ENCODE measurements at regions not wholly inside any gene's neighbourhood (a gene's known extent, or its start where the extent isn't known, plus 50 kb on each side); places are given as distances from the start of the nearest gene placed in this dataset.

GRCh38 chr9:109830545-109830944, 50.5 kb downstream of the PALM2AKAP2 start:
- no peak for DNase-seq

GRCh38 chr9:109831998-109832658, 52.1 kb downstream of the PALM2AKAP2 start:
- no peak for DNase-seq

- no peak for DNase-seq
Measured at GRCh38 chr9:109834855-109835254, 54.9 kb downstream of the PALM2AKAP2 start.

GRCh38 chr9:109843641-109844040, 63.6 kb downstream of the PALM2AKAP2 start:
- DNase-seq = peak; percentile 20

- DNase-seq = no peak
Measured at GRCh38 chr9:109845226-109845625, 65.2 kb downstream of the PALM2AKAP2 start.

GRCh38 chr9:109846776-109847175, 66.8 kb downstream of the PALM2AKAP2 start:
- DNase-seq = peak; percentile 84

- DNase-seq = peak; percentile 53
Measured at GRCh38 chr9:109852556-109852955, 72.6 kb downstream of the PALM2AKAP2 start.

- no peak for DNase-seq
Measured at GRCh38 chr9:109855540-109855939, 75.5 kb downstream of the PALM2AKAP2 start.

GRCh38 chr9:109856785-109857184, 76.8 kb downstream of the PALM2AKAP2 start:
- peak; percentile 28 for DNase-seq

GRCh38 chr9:109857336-109857735, 77.3 kb downstream of the PALM2AKAP2 start:
- DNase-seq = peak; percentile 51

GRCh38 chr9:109859447-109859846, 79.4 kb downstream of the PALM2AKAP2 start:
- DNase-seq = no peak

- no peak for DNase-seq
Measured at GRCh38 chr9:109860521-109860920, 80.5 kb downstream of the PALM2AKAP2 start.

- peak; percentile 93 for DNase-seq
Measured at GRCh38 chr9:109861499-109861898, 81.5 kb downstream of the PALM2AKAP2 start.

GRCh38 chr9:109861918-109862317, 81.9 kb downstream of the PALM2AKAP2 start:
- DNase-seq = no peak

GRCh38 chr9:109862452-109862851, 82.5 kb downstream of the PALM2AKAP2 start:
- peak; percentile 9 for DNase-seq

- no peak for DNase-seq
Measured at GRCh38 chr9:109863961-109864360, 84.0 kb downstream of the PALM2AKAP2 start.

GRCh38 chr9:109865521-109865920, 85.5 kb downstream of the PALM2AKAP2 start:
- no peak for DNase-seq

GRCh38 chr9:109868207-109868606, 88.2 kb downstream of the PALM2AKAP2 start:
- DNase-seq = peak; percentile 45

GRCh38 chr9:109868722-109869121, 88.7 kb downstream of the PALM2AKAP2 start:
- DNase-seq = no peak

GRCh38 chr9:109870365-109870764, 90.4 kb downstream of the PALM2AKAP2 start:
- DNase-seq = no peak

- DNase-seq = no peak
Measured at GRCh38 chr9:109872901-109873300, 92.9 kb downstream of the PALM2AKAP2 start.

- DNase-seq = no peak
Measured at GRCh38 chr9:109875495-109876129, 95.6 kb downstream of the PALM2AKAP2 start.

GRCh38 chr9:109880276-109881169, 100.5 kb downstream of the PALM2AKAP2 start:
- DNase-seq = peak; percentile 27
